SK-N-SH treated with all-trans-retinoic acid at 6 μM for 48 hours (cell line): ENCODE measurements at regions not wholly inside any gene's neighbourhood (a gene's known extent, or its start where the extent isn't known, plus 50 kb on each side); places are given as distances from the start of the nearest gene placed in this dataset.

Source experiments
- CSRNP3 ChIP-seq: fragments of 250-450 bp; sonication (Bioruptor Pico); IDR thresholded peaks from 2 replicates; pipeline ENCODE4 v1.5.1; 2021; ENCODE audit warnings: mild to moderate bottlenecking, moderate library complexity
- GLIS3 ChIP-seq: fragments of 250-450 bp; sonication (Bioruptor Pico); IDR thresholded peaks from 2 replicates; pipeline ENCODE4 v1.5.0; 2020; ENCODE audit warnings: mild to moderate bottlenecking, moderate library complexity
- PPARA ChIP-seq: fragments of 250-450 bp; sonication (Bioruptor Pico); IDR thresholded peaks from 2 replicates; pipeline ENCODE4 v1.5.0; 2020; ENCODE audit warnings: mild to moderate bottlenecking, borderline replicate concordance
- TCF4 ChIP-seq: fragments of 250-450 bp; sonication (Bioruptor Pico); IDR thresholded peaks from 2 replicates; pipeline ENCODE4 v1.8.0; 2021; ENCODE audit warnings: mild to moderate bottlenecking, moderate library complexity, borderline replicate concordance
- TOX ChIP-seq: fragments of 250-450 bp; sonication (Bioruptor Pico); IDR thresholded peaks from 2 replicates; pipeline ENCODE4 v1.8.0; 2021; ENCODE audit warnings: mild to moderate bottlenecking, moderate library complexity, borderline replicate concordance
- ZC3H10 ChIP-seq: fragments of 250-450 bp; sonication (Bioruptor Pico); IDR thresholded peaks from 2 replicates; pipeline ENCODE4 v1.5.1; 2021; ENCODE audit warnings: mild to moderate bottlenecking, moderate library complexity
- ZNF565 ChIP-seq: fragments of 450-650 bp; formaldehyde crosslinking; conservative IDR thresholded peaks from 2 replicates; pipeline ENCODE4 v1.5.0; 2020; ENCODE audit warnings: low read depth, mild to moderate bottlenecking, moderate library complexity
- TF ChIP-seq, protein P1 (sequence below): fragments of 250-450 bp; sonication (Bioruptor Pico); IDR thresholded peaks from 2 replicates; pipeline ENCODE4 v1.5.1; 2020; ENCODE audit warnings: low read depth, mild to moderate bottlenecking, moderate library complexity

GRCh38 chr16:8137606-8138005 lies 452.7 kb downstream of the TMEM114 start:
- TF ChIP-seq ZC3H10 (CRISPR knock-in tag) (no peak), TOX (CRISPR knock-in tag) (no peak), ZNF565 (CRISPR knock-in tag) (no peak), GLIS3 (CRISPR knock-in tag) (no peak), TCF4 (CRISPR knock-in tag) (no peak), CSRNP3 (no peak), PPARA (CRISPR knock-in tag) (no peak)
- TF ChIP-seq, protein P1, sequence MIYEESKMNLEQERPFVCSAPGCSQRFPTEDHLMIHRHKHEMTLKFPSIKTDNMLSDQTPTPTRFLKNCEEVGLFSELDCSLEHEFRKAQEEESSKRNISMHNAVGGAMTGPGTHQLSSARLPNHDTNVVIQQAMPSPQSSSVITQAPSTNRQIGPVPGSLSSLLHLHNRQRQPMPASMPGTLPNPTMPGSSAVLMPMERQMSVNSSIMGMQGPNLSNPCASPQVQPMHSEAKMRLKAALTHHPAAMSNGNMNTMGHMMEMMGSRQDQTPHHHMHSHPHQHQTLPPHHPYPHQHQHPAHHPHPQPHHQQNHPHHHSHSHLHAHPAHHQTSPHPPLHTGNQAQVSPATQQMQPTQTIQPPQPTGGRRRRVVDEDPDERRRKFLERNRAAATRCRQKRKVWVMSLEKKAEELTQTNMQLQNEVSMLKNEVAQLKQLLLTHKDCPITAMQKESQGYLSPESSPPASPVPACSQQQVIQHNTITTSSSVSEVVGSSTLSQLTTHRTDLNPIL (CRISPR knock-in tag), result no peak
